ENCODE measurements at regions not wholly inside any gene's neighbourhood (a gene's known extent, or its start where the extent isn't known, plus 50 kb on each side); places are given as distances from the start of the nearest gene placed in this dataset.

DNA sequence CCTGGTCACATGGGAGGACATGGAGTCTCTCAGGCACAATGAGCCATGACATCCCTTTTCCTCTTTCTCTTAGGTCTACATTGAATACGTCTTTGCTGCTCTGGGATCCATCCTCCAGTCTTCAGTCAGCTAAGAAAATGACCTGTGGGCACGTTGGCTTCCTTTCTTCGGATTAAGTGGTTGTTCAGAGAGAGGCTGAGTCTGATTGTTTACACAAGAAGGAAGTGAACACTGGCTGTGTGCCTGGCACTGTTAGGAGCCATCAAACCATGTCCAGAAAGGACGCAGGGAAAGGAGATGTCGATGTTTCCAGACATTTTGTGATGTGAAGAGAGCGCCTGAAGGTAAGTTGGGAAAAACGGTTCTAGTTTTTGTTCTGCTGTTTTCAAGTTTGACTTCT, 309.9 kb upstream of the CDYL start:
- TF ChIP-seq, protein P1, sequence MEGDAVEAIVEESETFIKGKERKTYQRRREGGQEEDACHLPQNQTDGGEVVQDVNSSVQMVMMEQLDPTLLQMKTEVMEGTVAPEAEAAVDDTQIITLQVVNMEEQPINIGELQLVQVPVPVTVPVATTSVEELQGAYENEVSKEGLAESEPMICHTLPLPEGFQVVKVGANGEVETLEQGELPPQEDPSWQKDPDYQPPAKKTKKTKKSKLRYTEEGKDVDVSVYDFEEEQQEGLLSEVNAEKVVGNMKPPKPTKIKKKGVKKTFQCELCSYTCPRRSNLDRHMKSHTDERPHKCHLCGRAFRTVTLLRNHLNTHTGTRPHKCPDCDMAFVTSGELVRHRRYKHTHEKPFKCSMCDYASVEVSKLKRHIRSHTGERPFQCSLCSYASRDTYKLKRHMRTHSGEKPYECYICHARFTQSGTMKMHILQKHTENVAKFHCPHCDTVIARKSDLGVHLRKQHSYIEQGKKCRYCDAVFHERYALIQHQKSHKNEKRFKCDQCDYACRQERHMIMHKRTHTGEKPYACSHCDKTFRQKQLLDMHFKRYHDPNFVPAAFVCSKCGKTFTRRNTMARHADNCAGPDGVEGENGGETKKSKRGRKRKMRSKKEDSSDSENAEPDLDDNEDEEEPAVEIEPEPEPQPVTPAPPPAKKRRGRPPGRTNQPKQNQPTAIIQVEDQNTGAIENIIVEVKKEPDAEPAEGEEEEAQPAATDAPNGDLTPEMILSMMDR (IDR thresholded peaks at IDR 0.05; ENCODE audit: low read depth, low read length), result no peak
- DNase-seq (ENCODE audit: low read depth in 2 of 2), result peak in 1 of 2 donors; percentile 51
- no peak overlapping the region for H3K4me3 ChIP-seq (replicated peaks in 1 of 2; ENCODE audit: low read depth in 2 of 2, low read length in 2 of 2)

DNA sequence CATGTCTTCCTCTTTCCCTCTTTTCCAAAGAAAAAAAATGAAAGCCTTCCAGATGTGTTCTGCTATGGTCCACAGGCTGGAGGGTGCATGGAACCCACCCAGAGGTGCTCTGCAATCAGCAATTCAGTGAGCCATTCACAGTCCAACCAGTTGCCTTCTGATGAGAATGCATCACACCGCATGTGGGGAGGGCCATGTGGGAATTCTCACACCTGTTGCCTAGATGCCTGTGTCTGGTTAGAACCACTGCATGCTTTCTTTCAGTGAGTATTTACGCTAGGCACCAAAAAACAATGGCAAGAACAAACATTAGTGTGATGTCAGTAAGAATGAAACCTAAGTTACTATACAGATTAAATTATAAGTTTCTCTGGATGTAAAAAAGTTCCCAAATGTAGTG, 311.6 kb upstream of the CDYL start:
- H3K4me3 ChIP-seq (replicated peaks in 1 of 2; ENCODE audit: low read depth in 2 of 2, low read length in 2 of 2), result no peak overlapping the region
- DNase-seq (ENCODE audit: low read depth in 2 of 2), result no peak
- TF ChIP-seq, protein P1 (IDR thresholded peaks at IDR 0.05; ENCODE audit: low read depth, low read length), result no peak

DNA sequence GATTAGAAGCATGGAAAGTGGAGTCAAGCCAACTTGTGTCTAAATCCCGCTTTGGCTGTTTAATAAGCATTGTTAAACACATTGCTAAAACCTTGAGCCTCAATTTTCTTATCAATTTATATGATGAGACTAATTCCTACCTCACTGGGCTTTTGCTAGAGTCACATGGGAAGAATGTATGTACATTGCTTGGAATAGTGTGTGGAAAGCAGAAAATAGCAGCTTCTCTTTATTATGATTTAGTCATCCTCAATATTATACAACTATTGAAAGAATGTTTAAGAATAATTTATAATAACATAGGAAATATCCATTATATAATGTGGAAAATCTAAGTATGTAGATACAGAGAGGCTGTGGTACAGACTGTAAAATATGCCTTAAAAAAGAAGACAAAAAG, 313.0 kb upstream of the CDYL start:
- peak in 1 of 2 donors; percentile 20 for DNase-seq (ENCODE audit: low read depth in 2 of 2)
- TF ChIP-seq, protein P1 (IDR thresholded peaks at IDR 0.05; ENCODE audit: low read depth, low read length), result no peak

DNA sequence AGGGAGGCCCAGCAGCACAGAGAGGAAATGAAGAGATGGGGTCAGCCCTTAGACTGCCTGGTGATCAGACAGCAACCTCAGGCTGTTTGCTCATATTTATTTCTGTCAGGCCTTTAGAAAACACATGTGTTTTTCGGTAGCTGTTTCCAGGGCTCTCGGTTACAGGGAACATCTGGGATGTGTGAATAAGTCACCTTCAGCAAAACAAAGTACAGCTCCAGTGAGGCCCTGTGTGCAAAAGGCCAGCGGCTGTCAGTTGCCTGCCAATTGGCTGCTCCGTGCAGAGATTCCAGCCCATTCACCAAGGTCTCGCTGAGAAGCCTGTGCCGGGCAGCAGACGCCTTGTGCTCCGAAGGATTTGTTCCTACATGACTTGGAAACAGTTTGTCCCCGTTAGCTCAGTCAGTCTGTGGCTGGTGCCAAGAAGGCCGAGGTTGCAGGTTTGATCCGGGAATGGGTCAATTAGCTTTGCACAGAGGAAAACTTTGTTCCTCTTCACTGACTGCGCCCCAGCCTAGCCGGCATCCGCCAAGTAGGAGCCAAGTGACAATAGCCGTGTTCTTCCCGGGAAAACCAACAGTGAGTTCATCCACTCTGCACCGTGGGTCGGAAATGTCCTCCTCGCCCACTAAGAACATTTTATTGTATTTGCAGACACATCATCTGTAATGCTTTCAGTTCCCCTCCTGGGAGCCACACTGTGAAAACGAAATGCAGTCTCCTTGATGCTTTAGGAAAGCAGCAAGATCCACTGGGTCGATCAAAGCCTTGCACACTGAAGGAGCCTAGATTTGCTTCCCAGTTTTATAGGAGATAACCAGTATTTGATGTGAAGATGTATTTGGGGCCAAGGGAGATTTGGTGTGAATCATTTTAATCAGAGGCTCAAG, 315.4 kb upstream of the CDYL start:
- TF ChIP-seq, protein P1 (IDR thresholded peaks at IDR 0.05; ENCODE audit: low read depth, low read length), result no peak
- no peak overlapping the region for H3K4me3 ChIP-seq (replicated peaks in 1 of 2; ENCODE audit: low read depth in 2 of 2, low read length in 2 of 2)
- DNase-seq (ENCODE audit: low read depth in 2 of 2), result peak; percentile 72 to 86

More for the DNA sequence above, 313.0 kb upstream of the CDYL start:
- H3K4me3 ChIP-seq (replicated peaks in 1 of 2; ENCODE audit: low read depth in 2 of 2, low read length in 2 of 2), result no peak overlapping the region

DNA sequence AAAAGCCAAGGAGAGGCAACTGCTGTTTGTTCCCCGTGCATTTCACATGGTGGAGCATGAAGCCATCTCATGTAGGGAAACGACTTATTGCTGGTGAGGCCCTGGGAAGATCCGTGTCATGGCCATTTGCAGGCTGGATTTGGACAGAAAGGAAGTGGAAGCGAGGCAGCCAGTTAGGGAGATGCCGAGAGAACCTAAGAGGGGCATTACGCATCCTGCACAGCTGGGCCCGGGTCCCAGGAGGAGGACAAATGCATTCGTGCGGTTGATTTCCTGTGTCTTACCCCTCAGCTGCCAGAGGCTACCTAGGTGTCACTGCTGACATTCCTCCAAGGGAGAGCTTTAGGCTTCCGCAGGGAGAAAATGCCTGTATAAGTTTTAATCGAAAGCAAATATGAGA, 316.2 kb upstream of the CDYL start:
- H3K4me3 ChIP-seq (replicated peaks in 1 of 2; ENCODE audit: low read depth in 2 of 2, low read length in 2 of 2), result no peak overlapping the region
- TF ChIP-seq, protein P1 (IDR thresholded peaks at IDR 0.05; ENCODE audit: low read depth, low read length), result no peak
- peak in 1 of 2 donors; percentile 32 for DNase-seq (ENCODE audit: low read depth in 2 of 2)

DNA sequence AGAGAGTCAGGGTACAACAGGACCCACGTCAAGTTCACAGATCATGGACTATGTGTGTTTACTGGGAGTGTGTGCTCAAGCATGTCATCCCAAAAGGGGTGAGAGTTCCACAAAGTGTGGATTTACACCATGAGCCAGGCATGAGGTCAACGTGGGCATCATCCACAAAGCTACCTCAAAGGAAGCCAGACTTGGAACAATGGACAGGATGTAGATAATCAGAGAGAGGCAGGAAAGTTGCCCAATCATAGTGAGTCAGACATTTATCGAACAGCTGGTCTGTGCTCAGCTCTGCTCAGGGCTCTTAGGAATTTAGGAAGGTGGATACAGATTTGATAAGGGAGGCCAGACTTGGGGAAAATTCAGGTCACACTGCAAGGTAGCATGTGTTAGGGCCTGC, 317.2 kb upstream of the CDYL start:
- H3K4me3 ChIP-seq (replicated peaks in 1 of 2; ENCODE audit: low read depth in 2 of 2, low read length in 2 of 2), result no peak overlapping the region
- peak; percentile 89 to 92 for DNase-seq (ENCODE audit: low read depth in 2 of 2)
- TF ChIP-seq, protein P1 (IDR thresholded peaks at IDR 0.05; ENCODE audit: low read depth, low read length), result no peak
